GM03348 (cell line): ENCODE measurements at regions not wholly inside any gene's neighbourhood (a gene's known extent, or its start where the extent isn't known, plus 50 kb on each side); places are given as distances from the start of the nearest gene placed in this dataset.

Experiments used
- DNase-seq: peaks from one replicate; pipeline ENCODE4 v3.0.0; 2012; ENCODE audit warnings: low spot score

DNA sequence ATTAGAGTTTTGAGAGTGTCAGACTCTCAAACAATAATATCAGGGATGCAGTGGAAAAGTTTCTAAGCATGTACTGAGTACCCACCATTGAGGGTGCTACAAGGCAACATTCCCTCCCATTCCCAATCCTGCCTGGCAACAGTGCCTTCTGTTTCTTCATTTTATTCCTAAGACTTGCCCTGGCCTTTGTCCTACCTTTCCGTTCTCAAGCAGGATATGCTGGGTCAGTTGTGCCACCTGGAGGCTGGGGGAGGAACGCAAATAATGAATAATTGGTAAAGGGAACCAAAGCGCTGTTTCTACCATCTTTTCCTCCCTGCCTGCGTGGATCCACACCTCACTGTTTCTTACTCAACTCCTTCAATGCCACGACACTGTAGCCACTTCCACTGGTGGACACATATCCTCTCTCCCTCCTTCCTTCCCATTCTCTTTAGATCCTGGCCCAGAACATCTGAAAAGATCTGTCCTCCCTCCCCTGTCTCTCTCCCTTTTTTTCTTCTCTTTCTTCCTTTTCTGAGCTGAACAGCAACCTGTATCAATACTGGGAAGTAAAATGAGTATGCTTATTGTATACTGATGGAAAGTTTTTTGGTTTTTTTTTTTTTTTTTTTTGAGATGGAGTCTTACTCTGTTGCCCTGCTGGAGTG, 149.5 kb downstream of the C9orf152 start:
- DNase-seq = no peak

GRCh38 chr9:110059461-110059860, 148.5 kb downstream of the C9orf152 start:
- no peak for DNase-seq

DNA sequence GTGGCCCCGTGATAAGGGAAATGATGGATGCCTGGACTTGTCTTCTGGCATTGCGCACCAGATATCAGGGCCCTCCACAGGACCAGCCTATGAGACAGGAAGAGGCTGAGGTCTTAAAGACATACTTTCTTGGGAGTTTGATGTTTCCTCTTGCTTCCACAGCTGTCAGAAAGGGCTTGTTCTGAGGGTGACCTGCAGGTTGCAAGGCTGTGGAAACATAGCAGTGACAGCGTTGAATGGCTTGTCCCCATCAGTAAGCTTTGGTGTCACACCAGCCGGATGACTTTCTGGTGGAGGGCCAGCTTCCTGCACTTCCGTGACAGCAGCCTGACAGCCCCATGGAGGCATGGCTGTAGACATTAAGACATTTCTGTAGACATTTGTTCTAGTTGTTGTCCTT, 143.2 kb downstream of the C9orf152 start:
- DNase-seq = no peak

GRCh38 chr9:110065532-110065931, 142.4 kb downstream of the C9orf152 start:
- DNase-seq = no peak

GRCh38 chr9:110066929-110067716, 140.8 kb downstream of the C9orf152 start:
- DNase-seq = no peak

GRCh38 chr9:110068212-110068611, 139.7 kb downstream of the C9orf152 start:
- DNase-seq = no peak

DNA sequence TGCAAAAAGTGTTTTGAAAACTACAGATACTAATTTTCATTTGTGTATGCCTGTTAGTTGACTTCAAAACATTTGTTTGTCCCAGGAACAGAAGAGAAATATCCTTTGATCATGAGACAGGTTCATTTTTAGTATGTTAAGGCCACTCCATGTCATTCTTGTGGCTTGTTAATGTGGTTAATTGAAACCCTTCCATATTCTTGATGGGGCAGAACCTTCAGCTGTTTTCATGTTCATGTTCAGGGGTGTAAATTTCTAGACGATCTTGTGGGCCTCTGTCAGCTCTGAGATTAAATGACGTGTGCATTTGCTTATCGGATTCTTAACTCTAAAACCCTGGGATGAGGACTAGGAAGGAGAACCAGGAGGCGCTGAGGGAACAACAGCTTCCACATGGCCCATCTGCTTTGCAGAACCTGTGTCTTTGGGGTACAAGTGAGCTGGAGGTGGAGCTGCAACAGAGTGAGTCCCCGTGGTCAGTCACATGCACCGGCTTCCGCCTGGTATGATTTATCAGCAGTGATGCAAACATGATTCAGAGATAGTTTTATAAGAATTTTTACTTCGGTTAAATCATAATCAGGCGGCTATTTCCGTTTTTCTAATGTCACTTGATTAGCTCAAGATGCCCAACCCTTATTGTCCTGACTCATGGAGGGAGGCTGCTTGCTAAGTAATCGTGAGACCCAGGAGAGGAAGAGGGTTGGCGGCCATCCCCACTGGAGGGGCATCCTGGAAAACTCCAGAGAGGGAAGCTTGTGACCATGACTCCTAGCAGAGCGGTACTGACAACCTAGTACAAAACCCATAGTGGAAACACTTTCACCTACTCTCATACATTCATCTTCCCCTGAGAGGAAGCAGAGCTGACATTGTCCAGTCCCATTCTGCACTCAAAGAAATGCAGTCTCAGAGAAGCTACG, 138.4 kb downstream of the C9orf152 start:
- peak; percentile 69 for DNase-seq

DNA sequence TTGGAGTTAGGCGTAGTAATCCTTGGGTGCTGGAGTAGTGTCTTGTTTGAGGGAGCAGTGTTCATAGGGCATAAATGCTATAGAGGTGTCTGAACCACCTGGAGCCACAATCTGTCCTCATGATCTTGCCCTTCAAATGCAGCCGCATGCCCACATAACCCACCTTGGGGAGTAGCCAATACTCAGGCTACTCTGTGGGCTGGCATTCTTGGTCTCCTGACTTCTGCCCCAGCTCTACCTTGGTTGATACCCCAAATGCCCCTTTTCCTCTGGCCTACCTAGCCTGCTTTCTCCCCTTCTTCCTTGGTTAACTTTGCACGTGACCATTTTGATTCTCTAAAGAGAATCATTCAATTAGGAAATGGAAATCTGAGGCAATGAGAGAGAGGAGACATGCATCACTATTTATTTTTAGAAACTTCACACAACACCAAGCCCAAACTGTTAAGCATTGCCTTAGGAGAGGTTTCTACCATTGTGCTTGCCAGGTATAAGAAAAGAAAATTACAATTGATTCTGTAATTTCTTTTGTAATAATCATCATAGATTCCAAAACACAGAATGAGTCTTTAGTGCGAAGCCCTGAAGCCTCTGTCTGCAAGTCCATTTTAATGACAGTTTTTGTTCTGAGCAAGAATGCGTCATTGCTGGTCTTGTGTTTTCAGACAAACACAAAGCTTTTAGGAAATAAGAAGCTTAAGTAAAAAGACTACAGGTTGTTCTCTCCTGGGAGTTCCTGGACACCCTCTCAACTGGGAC, 135.2 kb downstream of the C9orf152 start:
- no peak for DNase-seq

- no peak for DNase-seq
These were observed 134.5 kb downstream of the C9orf152 start for GRCh38 chr9:110073356-110073905.

GRCh38 chr9:110076894-110077725, 130.8 kb downstream of the C9orf152 start:
- peak; percentile 42 for DNase-seq

DNA sequence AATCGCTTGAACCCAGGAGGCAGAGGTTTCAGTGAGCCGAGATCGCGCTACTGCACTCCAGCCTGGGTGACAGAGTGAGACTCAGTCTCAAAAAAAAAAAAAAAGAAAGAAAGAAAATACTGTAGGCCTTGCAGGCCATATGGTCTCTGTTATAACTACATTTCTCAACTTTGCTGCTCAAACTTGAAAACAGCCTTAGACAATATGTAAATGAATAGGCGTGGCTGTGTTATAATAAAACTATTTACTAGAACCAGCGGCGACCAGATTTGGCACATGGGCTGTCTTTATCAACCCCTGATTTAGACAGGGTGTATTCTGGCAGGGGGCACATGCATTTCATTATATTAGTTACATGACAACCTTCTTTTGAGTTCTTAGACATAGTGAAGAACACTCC, 130.0 kb downstream of the C9orf152 start:
- no peak for DNase-seq

DNA sequence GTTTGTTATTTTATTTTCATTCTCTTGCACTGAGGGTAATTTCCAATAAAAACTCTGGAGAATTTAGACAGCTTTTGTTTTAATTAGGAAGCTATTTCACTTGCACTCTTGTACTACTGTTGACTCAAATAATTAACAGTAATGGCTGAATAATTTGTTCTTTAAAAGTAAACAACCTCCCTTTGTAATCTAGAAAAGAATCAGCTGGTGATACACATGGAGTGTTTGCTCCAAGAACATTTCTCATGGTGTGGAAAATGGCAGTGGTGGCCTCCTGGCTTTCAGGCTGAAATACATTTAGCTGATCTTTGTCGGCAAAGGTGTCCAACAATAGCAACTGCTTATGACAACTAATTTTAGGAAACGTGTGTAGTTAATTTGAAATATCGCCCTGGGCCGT, 129.4 kb downstream of the C9orf152 start:
- DNase-seq = no peak

- DNase-seq = peak; percentile 63
These were observed 126.6 kb downstream of the C9orf152 start for GRCh38 chr9:110081395-110081794.

- no peak for DNase-seq
These were observed 124.1 kb downstream of the C9orf152 start for GRCh38 chr9:110083866-110084265.

DNA sequence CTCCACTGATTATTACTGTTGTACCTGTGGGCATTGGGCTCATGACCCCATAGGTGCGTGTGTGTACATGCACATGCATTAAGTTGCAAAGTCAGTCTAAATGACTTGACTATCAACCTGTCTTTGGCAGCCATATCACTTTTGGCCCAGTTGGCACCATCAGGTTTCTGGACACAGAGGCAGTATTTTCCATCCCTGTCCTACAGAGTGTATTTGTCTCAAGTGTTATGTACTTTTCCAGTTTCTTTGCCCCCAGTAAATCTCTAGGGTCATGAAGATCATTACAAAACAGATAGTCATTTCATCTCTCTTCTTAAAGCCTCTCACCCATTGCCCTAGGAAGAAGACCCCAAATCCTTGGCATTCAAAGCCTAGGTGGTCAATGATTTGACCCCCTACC, 121.4 kb downstream of the C9orf152 start:
- DNase-seq = no peak

- DNase-seq = no peak
These were observed 120.4 kb downstream of the C9orf152 start for GRCh38 chr9:110087605-110088004.

DNA sequence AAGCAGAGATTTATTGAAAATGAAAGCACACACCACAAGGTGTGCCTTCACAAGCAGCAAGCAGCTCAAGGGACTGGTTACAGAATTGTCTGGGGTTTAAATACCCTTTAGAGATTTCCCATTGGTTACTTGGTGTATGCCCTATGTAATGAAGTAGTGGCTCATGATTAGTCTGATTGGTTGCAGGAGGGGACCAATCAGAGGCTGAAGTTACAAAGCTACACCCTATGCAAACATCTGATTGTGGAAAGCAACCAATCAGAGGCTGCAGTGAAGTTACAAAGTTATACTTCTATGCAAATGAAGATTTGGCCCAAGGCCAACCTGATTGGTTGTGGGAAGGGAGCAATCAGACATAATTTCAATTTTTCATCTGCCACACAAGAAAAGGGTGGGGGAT, 119.9 kb downstream of the C9orf152 start:
- no peak for DNase-seq

GRCh38 chr9:110089681-110090370, 118.1 kb downstream of the C9orf152 start:
- no peak for DNase-seq

DNA sequence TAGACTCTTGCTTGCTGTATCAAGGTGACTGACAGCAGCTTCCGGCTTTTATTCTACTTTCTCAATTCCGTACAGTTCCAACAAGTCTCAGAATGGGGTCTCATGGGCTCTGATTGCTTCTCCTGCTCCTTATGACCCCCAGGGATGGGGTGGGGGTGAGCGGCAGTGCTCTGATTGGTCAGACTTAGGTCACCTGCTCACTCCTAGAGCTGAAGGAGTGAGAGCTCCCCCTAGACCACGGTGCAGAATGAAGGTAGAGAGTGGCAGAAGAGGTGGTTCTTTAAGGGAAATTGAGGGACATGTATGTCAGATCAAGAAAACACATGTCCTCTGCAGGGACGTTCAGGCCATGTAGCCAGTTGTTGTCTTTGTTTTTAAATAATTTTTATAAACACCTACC, 115.2 kb downstream of the C9orf152 start:
- DNase-seq = no peak

- DNase-seq = no peak
These were observed 114.5 kb downstream of the C9orf152 start for GRCh38 chr9:110093417-110093816.
